Ovary (tissue), 3 donors: ENCODE measurements at regions not wholly inside any gene's neighbourhood (a gene's known extent, or its start where the extent isn't known, plus 50 kb on each side); places are given as distances from the start of the nearest gene placed in this dataset.

Experiments used
- CTCF ChIP-seq, 3 donors: fragments of 450-650 bp in 2 of 3; fragments of 200-600 bp in 1 of 3; IDR thresholded peaks; one replicate each; pipeline versions ENCODE4 v1.5.1 to v1.8.0; 2016 to 2022; ENCODE audit warnings: antibody characterized with exemption in 3 of 3, mild to moderate bottlenecking in 1 of 3
- EP300 ChIP-seq: sonication (generic); formaldehyde crosslinking; IDR thresholded peaks from one replicate; pipeline ENCODE4 v1.6.1; 2017; ENCODE audit warnings: antibody characterized with exemption
- donor health status: DM: no; HTN: no; CAD: no.

GRCh38 chr15:95918525-95918924 lies 412.0 kb upstream of the NR2F2 start:
- no peak for TF ChIP-seq CTCF (IDR thresholded peaks at IDR 0.05)
- TF ChIP-seq EP300, result no peak
